NB4 (cell line): ENCODE measurements at regions not wholly inside any gene's neighbourhood (a gene's known extent, or its start where the extent isn't known, plus 50 kb on each side); places are given as distances from the start of the nearest gene placed in this dataset.

ENCODE experiments used
- MYC ChIP-seq: IDR thresholded peaks from 2 replicates; pipeline ENCODE4 v1.6.1; 2011; ENCODE audit warnings: low read depth, low read length
- POLR2A ChIP-seq: IDR thresholded peaks from 2 replicates; pipeline ENCODE4 v1.6.1; 2011; ENCODE audit warnings: mild to moderate bottlenecking; ENCODE audit not compliant: insufficient read length; ENCODE audit errors: extremely low read depth
- TF ChIP-seq, protein P1 (sequence below): IDR thresholded peaks from one replicate; pipeline ENCODE4 v1.5.1; 2012; ENCODE audit warnings: low read depth, low read length
- TF ChIP-seq, protein P2 (sequence below): IDR thresholded peaks from 2 replicates; pipeline ENCODE4 v1.6.1; 2011; ENCODE audit warnings: low read depth, low read length

DNA sequence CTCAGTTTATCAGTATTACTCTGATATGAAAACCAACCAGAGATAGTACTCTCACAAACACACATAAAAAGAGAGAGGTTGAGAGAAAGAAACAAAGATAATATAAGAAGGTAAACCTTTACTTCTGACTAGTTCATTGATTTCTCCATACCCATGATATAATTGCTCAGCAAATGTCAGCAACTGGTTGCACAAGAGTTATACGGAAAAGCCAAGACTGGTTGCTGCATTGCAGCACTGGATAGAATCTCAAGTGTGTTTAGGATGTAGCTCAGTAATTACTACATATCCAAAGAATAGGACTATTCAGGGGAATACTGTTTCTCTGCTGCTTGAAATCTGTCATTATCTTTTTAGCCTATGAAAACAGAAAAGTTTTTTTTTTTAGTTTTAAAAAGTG is 1332.8 kb downstream of the OLFM4 start:
- no peak for TF ChIP-seq POLR2A
- TF ChIP-seq, protein P1, sequence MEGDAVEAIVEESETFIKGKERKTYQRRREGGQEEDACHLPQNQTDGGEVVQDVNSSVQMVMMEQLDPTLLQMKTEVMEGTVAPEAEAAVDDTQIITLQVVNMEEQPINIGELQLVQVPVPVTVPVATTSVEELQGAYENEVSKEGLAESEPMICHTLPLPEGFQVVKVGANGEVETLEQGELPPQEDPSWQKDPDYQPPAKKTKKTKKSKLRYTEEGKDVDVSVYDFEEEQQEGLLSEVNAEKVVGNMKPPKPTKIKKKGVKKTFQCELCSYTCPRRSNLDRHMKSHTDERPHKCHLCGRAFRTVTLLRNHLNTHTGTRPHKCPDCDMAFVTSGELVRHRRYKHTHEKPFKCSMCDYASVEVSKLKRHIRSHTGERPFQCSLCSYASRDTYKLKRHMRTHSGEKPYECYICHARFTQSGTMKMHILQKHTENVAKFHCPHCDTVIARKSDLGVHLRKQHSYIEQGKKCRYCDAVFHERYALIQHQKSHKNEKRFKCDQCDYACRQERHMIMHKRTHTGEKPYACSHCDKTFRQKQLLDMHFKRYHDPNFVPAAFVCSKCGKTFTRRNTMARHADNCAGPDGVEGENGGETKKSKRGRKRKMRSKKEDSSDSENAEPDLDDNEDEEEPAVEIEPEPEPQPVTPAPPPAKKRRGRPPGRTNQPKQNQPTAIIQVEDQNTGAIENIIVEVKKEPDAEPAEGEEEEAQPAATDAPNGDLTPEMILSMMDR, result no peak
- TF ChIP-seq MYC, result no peak
- TF ChIP-seq, protein P2, sequence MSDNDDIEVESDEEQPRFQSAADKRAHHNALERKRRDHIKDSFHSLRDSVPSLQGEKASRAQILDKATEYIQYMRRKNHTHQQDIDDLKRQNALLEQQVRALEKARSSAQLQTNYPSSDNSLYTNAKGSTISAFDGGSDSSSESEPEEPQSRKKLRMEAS, result no peak
